ENCODE measurements at regions not wholly inside any gene's neighbourhood (a gene's known extent, or its start where the extent isn't known, plus 50 kb on each side); places are given as distances from the start of the nearest gene placed in this dataset.

GRCh38 chr7:32140210-32140939 is 70.2 kb upstream of the PDE1C start:
- TF ChIP-seq CTCF (IDR thresholded peaks at IDR 0.05), result 0 out of 2 replicates have a peak, but pooled peaks have one; percentile 15
- no peak for TF ChIP-seq ZFX (IDR thresholded peaks at IDR 0.05; ENCODE audit: borderline replicate concordance)

Measured in 22Rv1 (cell line).